ENCODE measurements at regions not wholly inside any gene's neighbourhood (a gene's known extent, or its start where the extent isn't known, plus 50 kb on each side); places are given as distances from the start of the nearest gene placed in this dataset.

- H3K79me2 ChIP-seq (ENCODE audit: control insufficient read depth, insufficient read depth, low read length): no peaks in the 10 kb centered on the region
- ChIA-PET CTCF (no interaction called here), POLR2A (no interaction called here)
- no peak overlapping the region for H3K27ac ChIP-seq (ENCODE audit: low read length in 2 of 2)
- no peaks in the 10 kb centered on the region for H3K36me3 ChIP-seq (replicated peaks in 1 of 2; ENCODE audit: control extremely low read depth in 1 of 2, control insufficient read depth in 1 of 2, extremely low read depth in 1 of 2, insufficient read depth in 2 of 2, low read length in 1 of 2)
- H3K27ac Mint-ChIP-seq: no peak overlapping the region
- peaks cover 0 to 2% (median 0%) of the 10 kb centered on the region in 4 experiments for H3K27me3 ChIP-seq (replicated peaks in 1 of 4; ENCODE audit: control extremely low read depth in 1 of 4, control insufficient read depth in 3 of 4, insufficient read depth in 4 of 4, low read length in 3 of 4)
- TF ChIP-seq EZH2 (IDR thresholded peaks at IDR 0.05; ENCODE audit: borderline replicate concordance, insufficient read depth, low read depth, low read length, poor library complexity, severe bottlenecking) (no peak), CTCF (IDR thresholded peaks at IDR 0.05) (no peak)
- H3K4me3 ChIP-seq (ENCODE audit: control extremely low read depth in 1 of 5, extremely low read depth in 1 of 5, insufficient read depth in 1 of 5, low read depth in 2 of 5, low read length in 4 of 5): no peak overlapping the region
- no peak for ATAC-seq (ENCODE audit: low read depth)
- no peaks in the 10 kb centered on the region for H3K4me1 ChIP-seq (ENCODE audit: control insufficient read depth in 2 of 2, insufficient read depth in 2 of 2, low read length in 2 of 2)
- no peak overlapping the region for H3K4me2 ChIP-seq (replicated peaks; ENCODE audit: low read depth, low read length, poor library complexity, severe bottlenecking)
- H3K27me3 Mint-ChIP-seq: peaks cover 13% of the 10 kb centered on the region
- DNase-seq: no peak
- no peaks in the 10 kb centered on the region for H3K9me3 ChIP-seq (ENCODE audit: control extremely low read depth in 1 of 3, control insufficient read depth in 2 of 3, insufficient read depth in 1 of 3, low read length in 2 of 3)
- no peak overlapping the region for H3K9ac ChIP-seq (ENCODE audit: low read length)
- H3K9me3 Mint-ChIP-seq (ENCODE audit: insufficient read depth): no peaks in the 10 kb centered on the region
- H3K4me1 Mint-ChIP-seq: no peaks in the 10 kb centered on the region
- H2AFZ ChIP-seq (ENCODE audit: insufficient read depth, low read depth, low read length, poor library complexity, severe bottlenecking): no peak overlapping the region
- intact Hi-C loops (cut with micrococcal nuclease): no loop called here
- 82% methylated on average over 6 of the region's 8 CpGs for WGBS (ENCODE audit: insufficient coverage)
- no peak overlapping the region for H3K4me3 Mint-ChIP-seq
- no peaks in the 10 kb centered on the region for H4K20me1 ChIP-seq (ENCODE audit: control insufficient read depth, insufficient read depth, low read length, poor library complexity, severe bottlenecking)
These were observed 203.1 kb upstream of the TMEM45B start for GRCh38 chr11:129612447-129612961.

GRCh38 chr11:129613071-129613470 lies 202.6 kb upstream of the TMEM45B start:
- TF ChIP-seq CTCF (IDR thresholded peaks at IDR 0.05) (no peak), EZH2 (IDR thresholded peaks at IDR 0.05; ENCODE audit: borderline replicate concordance, insufficient read depth, low read depth, low read length, poor library complexity, severe bottlenecking) (no peak)
- no peak for ATAC-seq (ENCODE audit: low read depth)
- Histone ChIP-seq H3K27ac (ENCODE audit: low read length in 2 of 2) (no peak overlapping the region), H3K27me3 (replicated peaks in 1 of 4; ENCODE audit: control extremely low read depth in 1 of 4, control insufficient read depth in 3 of 4, insufficient read depth in 4 of 4, low read length in 3 of 4) (peaks cover 0 to 2% (median 0%) of the 10 kb centered on the region in 4 experiments), H3K9ac (ENCODE audit: low read length) (no peak overlapping the region), H2AFZ (ENCODE audit: insufficient read depth, low read depth, low read length, poor library complexity, severe bottlenecking) (no peak overlapping the region), H4K20me1 (ENCODE audit: control insufficient read depth, insufficient read depth, low read length, poor library complexity, severe bottlenecking) (no peaks in the 10 kb centered on the region), H3K79me2 (ENCODE audit: control insufficient read depth, insufficient read depth, low read length) (no peaks in the 10 kb centered on the region), H3K9me3 (ENCODE audit: control extremely low read depth in 1 of 3, control insufficient read depth in 2 of 3, insufficient read depth in 1 of 3, low read length in 2 of 3) (peaks cover 0 to 2% (median 0%) of the 10 kb centered on the region in 3 donors), H3K4me1 (ENCODE audit: control insufficient read depth in 2 of 2, insufficient read depth in 2 of 2, low read length in 2 of 2) (no peaks in the 10 kb centered on the region), H3K4me3 (ENCODE audit: control extremely low read depth in 1 of 5, extremely low read depth in 1 of 5, insufficient read depth in 1 of 5, low read depth in 2 of 5, low read length in 4 of 5) (no peak overlapping the region), H3K36me3 (replicated peaks in 1 of 2; ENCODE audit: control extremely low read depth in 1 of 2, control insufficient read depth in 1 of 2, extremely low read depth in 1 of 2, insufficient read depth in 2 of 2, low read length in 1 of 2) (no peaks in the 10 kb centered on the region), H3K4me2 (replicated peaks; ENCODE audit: low read depth, low read length, poor library complexity, severe bottlenecking) (no peak overlapping the region)
- ChIA-PET CTCF (no interaction called here), POLR2A (no interaction called here)
- no peak for DNase-seq
- Mint-ChIP-seq H3K9me3 (ENCODE audit: insufficient read depth) (no peaks in the 10 kb centered on the region), H3K27me3 (peaks cover 15% of the 10 kb centered on the region), H3K4me3 (no peak overlapping the region), H3K27ac (no peak overlapping the region), H3K4me1 (no peaks in the 10 kb centered on the region)
- intact Hi-C loops (cut with micrococcal nuclease): no loop called here
- 67% methylated on average over 1 of the region's 3 CpGs for WGBS (ENCODE audit: insufficient coverage)

All from B cell (primary cell).